ENCODE measurements at regions not wholly inside any gene's neighbourhood (a gene's known extent, or its start where the extent isn't known, plus 50 kb on each side); places are given as distances from the start of the nearest gene placed in this dataset.
A peak's percentile ranks its signal among the peaks of the same experiment; 100 is the strongest.

DNA sequence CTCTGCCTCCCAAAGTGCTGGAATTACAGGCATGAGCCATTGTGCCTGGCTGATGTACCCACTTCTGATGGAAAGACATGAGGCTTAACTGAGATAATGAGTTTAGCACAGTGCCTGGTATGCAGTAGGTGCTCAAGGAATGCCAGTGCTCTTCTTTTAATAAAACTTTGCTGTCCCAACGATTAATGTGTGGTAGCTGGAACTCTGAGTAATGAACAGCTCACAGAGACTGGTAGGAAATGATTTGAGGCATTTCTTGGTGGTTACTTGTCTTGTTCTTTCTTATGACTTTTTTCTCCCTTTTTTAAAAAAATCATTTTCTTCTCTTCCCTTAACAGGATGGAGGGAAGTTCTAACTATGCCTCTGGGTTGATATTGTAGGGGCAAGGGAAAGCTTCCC, 235.7 kb upstream of the PWP1 start:
- FAIRE-seq: no peak

DNA sequence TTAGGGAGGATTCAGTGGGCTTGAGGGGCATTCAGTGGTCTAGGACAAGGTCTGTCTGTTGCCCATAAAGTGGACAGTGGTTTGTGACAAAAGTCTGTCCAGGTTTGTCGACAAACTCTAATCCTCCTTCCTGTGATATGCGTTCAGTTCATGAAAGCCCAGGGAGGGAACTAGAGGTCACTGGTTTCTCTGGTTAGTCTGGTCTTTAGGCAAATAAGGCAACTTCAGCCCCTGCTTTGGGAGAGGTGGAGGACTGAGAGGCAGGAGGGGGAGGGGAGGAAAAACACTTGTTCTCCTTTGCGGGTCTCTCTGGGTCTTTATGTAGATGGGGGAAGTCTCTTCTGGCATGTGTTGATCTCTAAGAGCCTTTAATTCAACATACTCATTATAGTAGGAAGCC, 235.1 kb upstream of the PWP1 start:
- DNase-seq (no peak), ATAC-seq (no peak), FAIRE-seq (no peak)
- Histone ChIP-seq H3K36me3 (no peaks in the 10 kb centered on the region), H3K27ac (no peak overlapping the region), H3K27me3 (no peaks in the 10 kb centered on the region), H3K9me3 (no peaks in the 10 kb centered on the region), H3K4me1 (no peaks in the 10 kb centered on the region), H3K4me3 (no peak overlapping the region)
- TF ChIP-seq, protein P1, sequence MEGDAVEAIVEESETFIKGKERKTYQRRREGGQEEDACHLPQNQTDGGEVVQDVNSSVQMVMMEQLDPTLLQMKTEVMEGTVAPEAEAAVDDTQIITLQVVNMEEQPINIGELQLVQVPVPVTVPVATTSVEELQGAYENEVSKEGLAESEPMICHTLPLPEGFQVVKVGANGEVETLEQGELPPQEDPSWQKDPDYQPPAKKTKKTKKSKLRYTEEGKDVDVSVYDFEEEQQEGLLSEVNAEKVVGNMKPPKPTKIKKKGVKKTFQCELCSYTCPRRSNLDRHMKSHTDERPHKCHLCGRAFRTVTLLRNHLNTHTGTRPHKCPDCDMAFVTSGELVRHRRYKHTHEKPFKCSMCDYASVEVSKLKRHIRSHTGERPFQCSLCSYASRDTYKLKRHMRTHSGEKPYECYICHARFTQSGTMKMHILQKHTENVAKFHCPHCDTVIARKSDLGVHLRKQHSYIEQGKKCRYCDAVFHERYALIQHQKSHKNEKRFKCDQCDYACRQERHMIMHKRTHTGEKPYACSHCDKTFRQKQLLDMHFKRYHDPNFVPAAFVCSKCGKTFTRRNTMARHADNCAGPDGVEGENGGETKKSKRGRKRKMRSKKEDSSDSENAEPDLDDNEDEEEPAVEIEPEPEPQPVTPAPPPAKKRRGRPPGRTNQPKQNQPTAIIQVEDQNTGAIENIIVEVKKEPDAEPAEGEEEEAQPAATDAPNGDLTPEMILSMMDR (IDR thresholded peaks at IDR 0.05): no peak
- WGBS, 2 donors: 17 to 19% methylated on average over 3 of the region's 3 CpGs
- intact Hi-C loops (cut with DNase I): no loop called here

More for the DNA sequence above, 235.7 kb upstream of the PWP1 start:
- DNase-seq (no peak), ATAC-seq (no peak)
- H3K27me3 ChIP-seq: no peaks in the 10 kb centered on the region
- TF ChIP-seq, protein P1 (IDR thresholded peaks at IDR 0.05): no peak
- intact Hi-C loops (cut with DNase I): no loop called here
- H3K9me3 ChIP-seq: no peaks in the 10 kb centered on the region
- no peaks in the 10 kb centered on the region for H3K4me1 ChIP-seq
- H3K4me3 ChIP-seq: no peak overlapping the region
- no peaks in the 10 kb centered on the region for H3K36me3 ChIP-seq
- no peak overlapping the region for H3K27ac ChIP-seq
- WGBS, 2 donors: 47 to 64% methylated on average over 1 of the region's 1 CpG

GRCh38 chr12:107451246-107451645, 234.4 kb upstream of the PWP1 start:
- H3K4me1 ChIP-seq: no peaks in the 10 kb centered on the region
- WGBS, 2 donors: 25 to 28% methylated on average over 7 of the region's 7 CpGs
- no peaks in the 10 kb centered on the region for H3K36me3 ChIP-seq
- TF ChIP-seq, protein P1 (IDR thresholded peaks at IDR 0.05): no peak
- H3K27me3 ChIP-seq: no peaks in the 10 kb centered on the region
- no peak overlapping the region for H3K27ac ChIP-seq
- intact Hi-C loops (cut with DNase I): no loop called here
- ATAC-seq (peak in 2 of 4 donors; percentile 62 to 75), DNase-seq (no peak), FAIRE-seq (no peak)
- no peaks in the 10 kb centered on the region for H3K9me3 ChIP-seq
- H3K4me3 ChIP-seq: no peak overlapping the region

- DNase-seq: no peak
- Histone ChIP-seq H3K4me1 (no peaks in the 10 kb centered on the region), H3K9me3 (no peaks in the 10 kb centered on the region), H3K4me3 (no peak overlapping the region), H3K27ac (no peak overlapping the region), H3K36me3 (no peaks in the 10 kb centered on the region), H3K27me3 (no peaks in the 10 kb centered on the region)
- intact Hi-C loops (cut with DNase I): no loop called here
- FAIRE-seq: no peak
- 42 to 49% methylated on average over 4 of the region's 4 CpGs for WGBS, 2 donors
- peak in 1 of 4 donors; percentile 53 for ATAC-seq
- TF ChIP-seq, protein P1 (IDR thresholded peaks at IDR 0.05): no peak
Measured at GRCh38 chr12:107454109-107454830, 231.3 kb upstream of the PWP1 start.

GRCh38 chr12:107457362-107457935, 228.2 kb upstream of the PWP1 start:
- Histone ChIP-seq H3K4me1 (no peaks in the 10 kb centered on the region), H3K27ac (no peak overlapping the region), H3K4me3 (no peak overlapping the region), H3K9me3 (no peaks in the 10 kb centered on the region), H3K27me3 (no peaks in the 10 kb centered on the region), H3K36me3 (no peaks in the 10 kb centered on the region)
- intact Hi-C loops (cut with DNase I): no loop called here
- FAIRE-seq: no peak
- no peak for ATAC-seq
- WGBS, 2 donors: 80 to 82% methylated on average over 11 of the region's 11 CpGs
- no peak for DNase-seq
- TF ChIP-seq, protein P1 (IDR thresholded peaks at IDR 0.05): no peak
